ENCODE measurements at regions not wholly inside any gene's neighbourhood (a gene's known extent, or its start where the extent isn't known, plus 50 kb on each side); places are given as distances from the start of the nearest gene placed in this dataset.
A peak's percentile ranks its signal among the peaks of the same experiment; 100 is the strongest.
"Not testable (repeated sequence)": the region's sequence is repeated elsewhere in the genome, so short reads cannot be mapped to it uniquely, and the experiment has no call there.

GRCh38 chr9:79089851-79090250, 481.9 kb upstream of the TLE4 start:
- DNase-seq (ENCODE audit: low spot score): not testable (repeated sequence)

GRCh38 chr9:79103257-79103656, 468.5 kb upstream of the TLE4 start:
- not testable (repeated sequence) for DNase-seq (ENCODE audit: low spot score)

GRCh38 chr9:79104216-79104615, 467.5 kb upstream of the TLE4 start:
- no peak for DNase-seq (ENCODE audit: low spot score)

- DNase-seq (ENCODE audit: low spot score): no peak
Measured at GRCh38 chr9:79104951-79105350, 466.8 kb upstream of the TLE4 start.

GRCh38 chr9:79107911-79108676, 463.7 kb upstream of the TLE4 start:
- no peak for DNase-seq (ENCODE audit: low spot score)

GRCh38 chr9:79111653-79112052, 460.1 kb upstream of the TLE4 start:
- DNase-seq (ENCODE audit: low spot score): no peak

- no peak for DNase-seq (ENCODE audit: low spot score)
Measured at GRCh38 chr9:79115176-79115575, 456.6 kb upstream of the TLE4 start.

- DNase-seq (ENCODE audit: low spot score): no peak
Measured at GRCh38 chr9:79116041-79116440, 455.7 kb upstream of the TLE4 start.

- no peak for DNase-seq (ENCODE audit: low spot score)
Measured at GRCh38 chr9:79116709-79117108, 455.1 kb upstream of the TLE4 start.

- DNase-seq (ENCODE audit: low spot score): no peak
Measured at GRCh38 chr9:79120533-79120932, 451.2 kb upstream of the TLE4 start.

- no peak for DNase-seq (ENCODE audit: low spot score)
Measured at GRCh38 chr9:79120941-79121340, 450.8 kb upstream of the TLE4 start.

- no peak for DNase-seq (ENCODE audit: low spot score)
Measured at GRCh38 chr9:79123415-79123814, 448.4 kb upstream of the TLE4 start.

GRCh38 chr9:79127661-79128060, 444.1 kb upstream of the TLE4 start:
- no peak for DNase-seq (ENCODE audit: low spot score)

- peak; percentile 47 for DNase-seq (ENCODE audit: low spot score)
Measured at GRCh38 chr9:79129865-79130480, 441.8 kb upstream of the TLE4 start.

- DNase-seq (ENCODE audit: low spot score): no peak
Measured at GRCh38 chr9:79131246-79131774, 440.5 kb upstream of the TLE4 start.

- DNase-seq (ENCODE audit: low spot score): no peak
Measured at GRCh38 chr9:79131824-79132377, 439.9 kb upstream of the TLE4 start.

- peak; percentile 1 for DNase-seq (ENCODE audit: low spot score)
Measured at GRCh38 chr9:79134654-79135053, 437.1 kb upstream of the TLE4 start.

GRCh38 chr9:79135681-79136415, 435.9 kb upstream of the TLE4 start:
- no peak for DNase-seq (ENCODE audit: low spot score)

GRCh38 chr9:79140751-79141150, 431.0 kb upstream of the TLE4 start:
- no peak for DNase-seq (ENCODE audit: low spot score)

GRCh38 chr9:79143211-79143610, 428.6 kb upstream of the TLE4 start:
- no peak for DNase-seq (ENCODE audit: low spot score)

- no peak for DNase-seq (ENCODE audit: low spot score)
Measured at GRCh38 chr9:79145442-79145841, 426.3 kb upstream of the TLE4 start.

- DNase-seq (ENCODE audit: low spot score): no peak
Measured at GRCh38 chr9:79149585-79149984, 422.2 kb upstream of the TLE4 start.

GRCh38 chr9:79151791-79152190, 420.0 kb upstream of the TLE4 start:
- no peak for DNase-seq (ENCODE audit: low spot score)

Measured in RKO (cell line).